ENCODE measurements at regions not wholly inside any gene's neighbourhood (a gene's known extent, or its start where the extent isn't known, plus 50 kb on each side); places are given as distances from the start of the nearest gene placed in this dataset.

GRCh38 chr5:173557123-173557903, 59.1 kb downstream of the BOD1 start:
- 88% methylated on average over 12 of the region's 12 CpGs for WGBS
- Histone ChIP-seq H3K27me3 (ENCODE audit: insufficient read depth, low read length) (no peaks in the 10 kb centered on the region), H3K4me3 (ENCODE audit: low read length) (no peak overlapping the region), H3K36me3 (ENCODE audit: insufficient read depth, low read length) (no peaks in the 10 kb centered on the region), H3K9ac (ENCODE audit: low read depth, low read length) (no peak overlapping the region), H3K4me1 (ENCODE audit: insufficient read depth, low read length) (peaks cover 18% of the 10 kb centered on the region), H3K9me3 (ENCODE audit: insufficient read depth, low read depth, low read length) (peaks cover 11% of the 10 kb centered on the region; the same call in 1 of the 2 replicates), H3K27ac (ENCODE audit: low read depth, low read length) (no peak overlapping the region)

GRCh38 chr5:173556142-173557028, 60.1 kb downstream of the BOD1 start:
- no peak overlapping the region for H3K4me3 ChIP-seq (ENCODE audit: low read length)
- H3K9ac ChIP-seq (ENCODE audit: low read depth, low read length) = no peak overlapping the region
- H3K27me3 ChIP-seq (ENCODE audit: insufficient read depth, low read length) = no peaks in the 10 kb centered on the region
- 74% methylated on average over 8 of the region's 8 CpGs for WGBS
- H3K9me3 ChIP-seq (ENCODE audit: insufficient read depth, low read depth, low read length) = peaks cover 11% of the 10 kb centered on the region; the same call in 1 of the 2 replicates
- H3K4me1 ChIP-seq (ENCODE audit: insufficient read depth, low read length) = peaks cover 18% of the 10 kb centered on the region
- no peak overlapping the region for H3K27ac ChIP-seq (ENCODE audit: low read depth, low read length)
- H3K36me3 ChIP-seq (ENCODE audit: insufficient read depth, low read length) = no peaks in the 10 kb centered on the region

GRCh38 chr5:173554989-173555705, 61.3 kb downstream of the BOD1 start:
- H3K27ac ChIP-seq (ENCODE audit: low read depth, low read length) = no peak overlapping the region
- no peaks in the 10 kb centered on the region for H3K36me3 ChIP-seq (ENCODE audit: insufficient read depth, low read length)
- H3K4me3 ChIP-seq (ENCODE audit: low read length) = no peak overlapping the region
- H3K4me1 ChIP-seq (ENCODE audit: insufficient read depth, low read length) = peaks cover 18% of the 10 kb centered on the region
- 92% methylated on average over 30 of the region's 30 CpGs for WGBS
- no peak overlapping the region for H3K9ac ChIP-seq (ENCODE audit: low read depth, low read length)
- H3K27me3 ChIP-seq (ENCODE audit: insufficient read depth, low read length) = no peaks in the 10 kb centered on the region
- peaks cover 6% of the 10 kb centered on the region; the same call in 1 of the 2 replicates for H3K9me3 ChIP-seq (ENCODE audit: insufficient read depth, low read depth, low read length)

- H3K4me3 ChIP-seq (ENCODE audit: low read length) = no peak overlapping the region
- 90% methylated on average over 12 of the region's 12 CpGs for WGBS
- H3K9me3 ChIP-seq (ENCODE audit: insufficient read depth, low read depth, low read length) = no peaks in the 10 kb centered on the region
- H3K36me3 ChIP-seq (ENCODE audit: insufficient read depth, low read length) = no peaks in the 10 kb centered on the region
- H3K27me3 ChIP-seq (ENCODE audit: insufficient read depth, low read length) = no peaks in the 10 kb centered on the region
- H3K4me1 ChIP-seq (ENCODE audit: insufficient read depth, low read length) = peaks cover 18% of the 10 kb centered on the region
- no peak overlapping the region for H3K27ac ChIP-seq (ENCODE audit: low read depth, low read length)
- no peak overlapping the region for H3K9ac ChIP-seq (ENCODE audit: low read depth, low read length)
Measured at GRCh38 chr5:173554038-173554955, 62.2 kb downstream of the BOD1 start.

GRCh38 chr5:173550641-173551040, 65.8 kb downstream of the BOD1 start:
- Histone ChIP-seq H3K36me3 (ENCODE audit: insufficient read depth, low read length) (no peaks in the 10 kb centered on the region), H3K4me1 (ENCODE audit: insufficient read depth, low read length) (no peaks in the 10 kb centered on the region), H3K4me3 (ENCODE audit: low read length) (no peak overlapping the region), H3K9ac (ENCODE audit: low read depth, low read length) (no peak overlapping the region), H3K9me3 (ENCODE audit: insufficient read depth, low read depth, low read length) (no peaks in the 10 kb centered on the region), H3K27me3 (ENCODE audit: insufficient read depth, low read length) (no peaks in the 10 kb centered on the region), H3K27ac (ENCODE audit: low read depth, low read length) (no peak overlapping the region)
- WGBS = 87% methylated on average over 6 of the region's 6 CpGs

- 95% methylated on average over 3 of the region's 3 CpGs for WGBS
- Histone ChIP-seq H3K4me1 (ENCODE audit: insufficient read depth, low read length) (no peaks in the 10 kb centered on the region), H3K27ac (ENCODE audit: low read depth, low read length) (no peak overlapping the region), H3K36me3 (ENCODE audit: insufficient read depth, low read length) (no peaks in the 10 kb centered on the region), H3K27me3 (ENCODE audit: insufficient read depth, low read length) (no peaks in the 10 kb centered on the region), H3K4me3 (ENCODE audit: low read length) (no peak overlapping the region), H3K9ac (ENCODE audit: low read depth, low read length) (no peak overlapping the region), H3K9me3 (ENCODE audit: insufficient read depth, low read depth, low read length) (no peaks in the 10 kb centered on the region)
Measured at GRCh38 chr5:173549644-173550043, 66.8 kb downstream of the BOD1 start.

- Histone ChIP-seq H3K27me3 (ENCODE audit: insufficient read depth, low read length) (no peaks in the 10 kb centered on the region), H3K36me3 (ENCODE audit: insufficient read depth, low read length) (no peaks in the 10 kb centered on the region)
- WGBS = 90% methylated on average over 3 of the region's 3 CpGs
Measured at GRCh38 chr5:173547579-173547978, 68.9 kb downstream of the BOD1 start.

GRCh38 chr5:173542964-173543363, 73.5 kb downstream of the BOD1 start:
- 95% methylated on average over 9 of the region's 9 CpGs for WGBS
- no peak overlapping the region for H3K27ac ChIP-seq (ENCODE audit: low read depth, low read length)

More at GRCh38 chr5:173547579-173547978, 68.9 kb downstream of the BOD1 start:
- Histone ChIP-seq H3K4me3 (ENCODE audit: low read length) (no peak overlapping the region), H3K9me3 (ENCODE audit: insufficient read depth, low read depth, low read length) (no peaks in the 10 kb centered on the region), H3K4me1 (ENCODE audit: insufficient read depth, low read length) (no peaks in the 10 kb centered on the region), H3K27ac (ENCODE audit: low read depth, low read length) (no peak overlapping the region), H3K9ac (ENCODE audit: low read depth, low read length) (no peak overlapping the region)

GRCh38 chr5:173542159-173542558, 74.3 kb downstream of the BOD1 start:
- H3K27me3 ChIP-seq (ENCODE audit: insufficient read depth, low read length) = no peaks in the 10 kb centered on the region
- H3K9me3 ChIP-seq (ENCODE audit: insufficient read depth, low read depth, low read length) = no peaks in the 10 kb centered on the region
- no peaks in the 10 kb centered on the region for H3K36me3 ChIP-seq (ENCODE audit: insufficient read depth, low read length)
- H3K9ac ChIP-seq (ENCODE audit: low read depth, low read length) = no peak overlapping the region
- H3K4me1 ChIP-seq (ENCODE audit: insufficient read depth, low read length) = no peaks in the 10 kb centered on the region
- 92% methylated on average over 4 of the region's 4 CpGs for WGBS
- H3K4me3 ChIP-seq (ENCODE audit: low read length) = no peak overlapping the region
- H3K27ac ChIP-seq (ENCODE audit: low read depth, low read length) = no peak overlapping the region

More at GRCh38 chr5:173542964-173543363, 73.5 kb downstream of the BOD1 start:
- Histone ChIP-seq H3K9me3 (ENCODE audit: insufficient read depth, low read depth, low read length) (no peaks in the 10 kb centered on the region), H3K9ac (ENCODE audit: low read depth, low read length) (no peak overlapping the region), H3K27me3 (ENCODE audit: insufficient read depth, low read length) (no peaks in the 10 kb centered on the region), H3K36me3 (ENCODE audit: insufficient read depth, low read length) (no peaks in the 10 kb centered on the region), H3K4me1 (ENCODE audit: insufficient read depth, low read length) (no peaks in the 10 kb centered on the region), H3K4me3 (ENCODE audit: low read length) (no peak overlapping the region)

- Histone ChIP-seq H3K27ac (ENCODE audit: low read depth, low read length) (no peak overlapping the region), H3K36me3 (ENCODE audit: insufficient read depth, low read length) (no peaks in the 10 kb centered on the region), H3K9ac (ENCODE audit: low read depth, low read length) (no peak overlapping the region), H3K4me1 (ENCODE audit: insufficient read depth, low read length) (no peaks in the 10 kb centered on the region), H3K27me3 (ENCODE audit: insufficient read depth, low read length) (no peaks in the 10 kb centered on the region), H3K9me3 (ENCODE audit: insufficient read depth, low read depth, low read length) (no peaks in the 10 kb centered on the region), H3K4me3 (ENCODE audit: low read length) (no peak overlapping the region)
- WGBS = 91% methylated on average over 1 of the region's 1 CpG
Measured at GRCh38 chr5:173538654-173539053, 77.8 kb downstream of the BOD1 start.
